Daoy (cell line): ENCODE measurements at regions not wholly inside any gene's neighbourhood (a gene's known extent, or its start where the extent isn't known, plus 50 kb on each side); places are given as distances from the start of the nearest gene placed in this dataset.

Experiments
- DNase-seq: peaks from one replicate; pipeline ENCODE4 v3.0.0-alpha.2; 2015; ENCODE audit warnings: low read depth

GRCh38 chr14:71709987-71710386 is 222.2 kb upstream of the RGS6 start:
- no peak for DNase-seq

GRCh38 chr14:71711125-71711524 is 221.1 kb upstream of the RGS6 start:
- DNase-seq, result no peak

- peak; percentile 86 for DNase-seq
These were observed 220.6 kb upstream of the RGS6 start for GRCh38 chr14:71711619-71712018.

- no peak for DNase-seq
These were observed 219.8 kb upstream of the RGS6 start for GRCh38 chr14:71712478-71712877.

- DNase-seq, result no peak
These were observed 219.2 kb upstream of the RGS6 start for GRCh38 chr14:71713016-71713415.

- no peak for DNase-seq
These were observed 218.8 kb upstream of the RGS6 start for GRCh38 chr14:71713451-71713850.

- DNase-seq, result peak; percentile 32
These were observed 218.0 kb upstream of the RGS6 start for GRCh38 chr14:71714225-71714624.

GRCh38 chr14:71716041-71716772 is 216.0 kb upstream of the RGS6 start:
- no peak for DNase-seq

- peak; percentile 76 for DNase-seq
These were observed 211.1 kb upstream of the RGS6 start for GRCh38 chr14:71720978-71721624.

- no peak for DNase-seq
These were observed 210.4 kb upstream of the RGS6 start for GRCh38 chr14:71721791-71722190.

GRCh38 chr14:71722885-71723284 is 209.3 kb upstream of the RGS6 start:
- DNase-seq, result no peak

GRCh38 chr14:71725922-71726579 is 206.2 kb upstream of the RGS6 start:
- DNase-seq, result peak; percentile 55

GRCh38 chr14:71726580-71727021 is 205.6 kb upstream of the RGS6 start:
- DNase-seq, result no peak

GRCh38 chr14:71728386-71728785 is 203.8 kb upstream of the RGS6 start:
- DNase-seq, result no peak

- DNase-seq, result no peak
These were observed 202.6 kb upstream of the RGS6 start for GRCh38 chr14:71729596-71729995.

GRCh38 chr14:71730471-71730870 is 201.8 kb upstream of the RGS6 start:
- DNase-seq, result peak; percentile 30

- no peak for DNase-seq
These were observed 201.1 kb upstream of the RGS6 start for GRCh38 chr14:71731096-71731495.

- no peak for DNase-seq
These were observed 198.9 kb upstream of the RGS6 start for GRCh38 chr14:71733210-71733883.

- DNase-seq, result no peak
These were observed 198.2 kb upstream of the RGS6 start for GRCh38 chr14:71734076-71734475.

GRCh38 chr14:71734885-71735284 is 197.3 kb upstream of the RGS6 start:
- DNase-seq, result no peak

GRCh38 chr14:71737760-71738159 is 194.5 kb upstream of the RGS6 start:
- DNase-seq, result no peak

- no peak for DNase-seq
These were observed 192.8 kb upstream of the RGS6 start for GRCh38 chr14:71739273-71739990.
